Activated naive CD4-positive, alpha-beta T cell treated with anti-CD3 and anti-CD28 coated beads, Interleukin-2, amount 50 U/mL, for 16 hours (primary cell): ENCODE measurements at regions not wholly inside any gene's neighbourhood (a gene's known extent, or its start where the extent isn't known, plus 50 kb on each side); places are given as distances from the start of the nearest gene placed in this dataset.

Source experiments
- DNase-seq: peaks from one replicate; pipeline ENCODE4 v3.0.0-alpha.2; 2020

- no peak for DNase-seq
These were observed 298.6 kb upstream of the TMTC1 start for GRCh38 chr12:30082381-30082780.

GRCh38 chr12:30074916-30075315 lies 291.2 kb upstream of the TMTC1 start:
- DNase-seq: no peak

- no peak for DNase-seq
These were observed 289.1 kb upstream of the TMTC1 start for GRCh38 chr12:30072824-30073223.

GRCh38 chr12:30067146-30067545 lies 283.4 kb upstream of the TMTC1 start:
- no peak for DNase-seq

GRCh38 chr12:30064906-30065305 lies 281.2 kb upstream of the TMTC1 start:
- no peak for DNase-seq

- no peak for DNase-seq
These were observed 279.7 kb upstream of the TMTC1 start for GRCh38 chr12:30063435-30063945.

GRCh38 chr12:30048371-30048770 lies 264.6 kb upstream of the TMTC1 start:
- DNase-seq: no peak

GRCh38 chr12:30047516-30048254 lies 263.9 kb upstream of the TMTC1 start:
- no peak for DNase-seq

- DNase-seq: no peak
These were observed 262.6 kb upstream of the TMTC1 start for GRCh38 chr12:30046376-30046775.

GRCh38 chr12:30045171-30045570 lies 261.4 kb upstream of the TMTC1 start:
- no peak for DNase-seq

GRCh38 chr12:30044206-30044605 lies 260.5 kb upstream of the TMTC1 start:
- no peak for DNase-seq

- DNase-seq: no peak
These were observed 259.6 kb upstream of the TMTC1 start for GRCh38 chr12:30043151-30043847.

GRCh38 chr12:30041096-30041495 lies 257.4 kb upstream of the TMTC1 start:
- DNase-seq: no peak

- DNase-seq: no peak
These were observed 247.1 kb upstream of the TMTC1 start for GRCh38 chr12:30030693-30031374.

GRCh38 chr12:30026621-30027234 lies 243.0 kb upstream of the TMTC1 start:
- no peak for DNase-seq

- no peak for DNase-seq
These were observed 241.6 kb upstream of the TMTC1 start for GRCh38 chr12:30025317-30025716.

- no peak for DNase-seq
These were observed 239.4 kb upstream of the TMTC1 start for GRCh38 chr12:30023186-30023585.

- no peak for DNase-seq
These were observed 237.5 kb upstream of the TMTC1 start for GRCh38 chr12:30021051-30021833.

- no peak for DNase-seq
These were observed 235.8 kb upstream of the TMTC1 start for GRCh38 chr12:30019366-30020140.

GRCh38 chr12:30016540-30017055 lies 232.9 kb upstream of the TMTC1 start:
- DNase-seq: no peak

GRCh38 chr12:30015631-30016337 lies 232.0 kb upstream of the TMTC1 start:
- no peak for DNase-seq
